RWPE2 (cell line): ENCODE measurements at regions not wholly inside any gene's neighbourhood (a gene's known extent, or its start where the extent isn't known, plus 50 kb on each side); places are given as distances from the start of the nearest gene placed in this dataset.

Experiments used
- ATAC-seq: fragments of 200-7000 bp; cut with Tn5 transposase; 3 replicates; pipeline ENCODE4 v1.9.1; 2021; ENCODE audit warnings: low read depth
- DNase-seq: peaks from one replicate; pipeline ENCODE4 v3.0.0-alpha.2; 2020; ENCODE audit warnings: low spot score
- H3K27ac ChIP-seq: fragments of 450-650 bp; 2 replicates; pipeline ENCODE4 v1.5.1; 2017; ENCODE audit warnings: mild to moderate bottlenecking; ENCODE audit not compliant: poor library complexity, severe bottlenecking
- H3K27me3 ChIP-seq: fragments of 250-450 bp; sonication (Bioruptor Pico); 2 replicates; pipeline ENCODE4 v1.5.1; 2021; ENCODE audit warnings: mild to moderate bottlenecking, moderate library complexity; ENCODE audit not compliant: insufficient read depth, poor library complexity, severe bottlenecking
- H3K36me3 ChIP-seq: fragments of 250-450 bp; sonication (Bioruptor Pico); 2 replicates; pipeline ENCODE4 v1.5.1; 2020; ENCODE audit warnings: low read depth, mild to moderate bottlenecking, moderate library complexity
- H3K4me1 ChIP-seq: fragments of 250-450 bp; sonication (Bioruptor Pico); 2 replicates; pipeline ENCODE4 v1.5.1; 2021; ENCODE audit warnings: mild to moderate bottlenecking, moderate library complexity; ENCODE audit not compliant: insufficient read depth, poor library complexity, severe bottlenecking
- H3K4me3 ChIP-seq: fragments of 250-450 bp; sonication (Bioruptor Pico); 2 replicates; pipeline ENCODE4 v1.5.1; 2021; ENCODE audit warnings: mild to moderate bottlenecking, moderate library complexity; ENCODE audit not compliant: severe bottlenecking
- H3K9me3 ChIP-seq: fragments of 250-450 bp; sonication (Bioruptor Pico); 2 replicates; pipeline ENCODE4 v1.5.1; 2021; ENCODE audit warnings: mild to moderate bottlenecking, moderate library complexity; ENCODE audit not compliant: severe bottlenecking
- TF ChIP-seq, protein P1 (sequence below): fragments of 450-650 bp; IDR thresholded peaks from one replicate; pipeline ENCODE4 v1.5.1; 2017; ENCODE audit warnings: mild to moderate bottlenecking, moderate library complexity; ENCODE audit not compliant: poor library complexity, severe bottlenecking

DNA sequence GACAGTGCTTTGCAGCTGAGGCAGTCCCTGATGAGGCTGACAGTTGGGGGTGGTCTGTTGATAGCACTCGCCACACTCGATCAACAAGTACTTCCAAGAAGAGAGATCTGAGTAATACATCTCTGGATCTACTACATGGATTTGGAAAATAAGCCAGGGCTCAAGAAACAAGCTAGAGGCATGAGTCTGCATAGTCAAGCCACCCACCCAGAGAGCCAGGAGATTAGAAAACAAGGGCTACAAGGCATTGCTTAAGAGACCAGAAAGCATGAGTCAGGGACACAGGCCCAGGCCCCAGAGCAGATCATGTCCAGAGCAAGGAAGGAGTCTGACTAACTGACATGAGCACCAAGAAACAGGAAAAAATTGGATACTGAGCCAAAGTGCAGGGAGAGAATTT, 196.9 kb upstream of the CWC22 start:
- ATAC-seq (peak; percentile 66), DNase-seq (no peak)
- H3K27me3 ChIP-seq, result no peaks in the 10 kb centered on the region
- no peak overlapping the region for H3K27ac ChIP-seq
- no peaks in the 10 kb centered on the region for H3K36me3 ChIP-seq
- H3K4me1 ChIP-seq, result no peaks in the 10 kb centered on the region
- TF ChIP-seq, protein P1, sequence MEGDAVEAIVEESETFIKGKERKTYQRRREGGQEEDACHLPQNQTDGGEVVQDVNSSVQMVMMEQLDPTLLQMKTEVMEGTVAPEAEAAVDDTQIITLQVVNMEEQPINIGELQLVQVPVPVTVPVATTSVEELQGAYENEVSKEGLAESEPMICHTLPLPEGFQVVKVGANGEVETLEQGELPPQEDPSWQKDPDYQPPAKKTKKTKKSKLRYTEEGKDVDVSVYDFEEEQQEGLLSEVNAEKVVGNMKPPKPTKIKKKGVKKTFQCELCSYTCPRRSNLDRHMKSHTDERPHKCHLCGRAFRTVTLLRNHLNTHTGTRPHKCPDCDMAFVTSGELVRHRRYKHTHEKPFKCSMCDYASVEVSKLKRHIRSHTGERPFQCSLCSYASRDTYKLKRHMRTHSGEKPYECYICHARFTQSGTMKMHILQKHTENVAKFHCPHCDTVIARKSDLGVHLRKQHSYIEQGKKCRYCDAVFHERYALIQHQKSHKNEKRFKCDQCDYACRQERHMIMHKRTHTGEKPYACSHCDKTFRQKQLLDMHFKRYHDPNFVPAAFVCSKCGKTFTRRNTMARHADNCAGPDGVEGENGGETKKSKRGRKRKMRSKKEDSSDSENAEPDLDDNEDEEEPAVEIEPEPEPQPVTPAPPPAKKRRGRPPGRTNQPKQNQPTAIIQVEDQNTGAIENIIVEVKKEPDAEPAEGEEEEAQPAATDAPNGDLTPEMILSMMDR, result no peak
- H3K4me3 ChIP-seq, result no peak overlapping the region
- no peaks in the 10 kb centered on the region for H3K9me3 ChIP-seq

GRCh38 chr2:180202467-180202951, 195.4 kb upstream of the CWC22 start:
- Histone ChIP-seq H3K27me3 (no peaks in the 10 kb centered on the region), H3K9me3 (no peaks in the 10 kb centered on the region), H3K36me3 (no peaks in the 10 kb centered on the region), H3K4me1 (no peaks in the 10 kb centered on the region), H3K4me3 (no peak overlapping the region), H3K27ac (no peak overlapping the region)
- ATAC-seq, result no peak
- TF ChIP-seq, protein P1, result no peak
- DNase-seq, result no peak

- TF ChIP-seq, protein P1, result no peak
- ATAC-seq (no peak), DNase-seq (no peak)
- Histone ChIP-seq H3K4me1 (no peaks in the 10 kb centered on the region), H3K36me3 (no peaks in the 10 kb centered on the region), H3K27ac (no peak overlapping the region), H3K9me3 (no peaks in the 10 kb centered on the region), H3K27me3 (no peaks in the 10 kb centered on the region), H3K4me3 (no peak overlapping the region)
These were observed 189.4 kb upstream of the CWC22 start for GRCh38 chr2:180196419-180196977.

- no peak overlapping the region for H3K27ac ChIP-seq
- ATAC-seq (no peak), DNase-seq (no peak)
- H3K4me3 ChIP-seq, result no peak overlapping the region
- H3K9me3 ChIP-seq, result no peaks in the 10 kb centered on the region
- H3K4me1 ChIP-seq, result no peaks in the 10 kb centered on the region
- TF ChIP-seq, protein P1, result no peak
- H3K27me3 ChIP-seq, result no peaks in the 10 kb centered on the region
- H3K36me3 ChIP-seq, result no peaks in the 10 kb centered on the region
These were observed 188.8 kb upstream of the CWC22 start for GRCh38 chr2:180195847-180196246.

GRCh38 chr2:180191432-180192124, 184.5 kb upstream of the CWC22 start:
- ATAC-seq (no peak), DNase-seq (no peak)
- no peaks in the 10 kb centered on the region for H3K9me3 ChIP-seq
- no peaks in the 10 kb centered on the region for H3K4me1 ChIP-seq
- H3K27ac ChIP-seq, result no peak overlapping the region
- TF ChIP-seq, protein P1, result no peak
- no peaks in the 10 kb centered on the region for H3K27me3 ChIP-seq
- H3K4me3 ChIP-seq, result no peak overlapping the region
- no peaks in the 10 kb centered on the region for H3K36me3 ChIP-seq
